K562 (cell line): ENCODE measurements at regions not wholly inside any gene's neighbourhood (a gene's known extent, or its start where the extent isn't known, plus 50 kb on each side); places are given as distances from the start of the nearest gene placed in this dataset.

ENCODE experiments used
- CEBPG ChIP-seq, 3 experiments: fragments of 200-800 bp in 1 of 3; sonication (Bioruptor generic) in 1 of 3; sonication (generic) in 1 of 3; formaldehyde crosslinking in 1 of 3; IDR thresholded peaks in 2 of 3; conservative IDR thresholded peaks in 1 of 3; 2 replicates each; pipeline versions ENCODE4 v1.6.1 to v1.8.0; 2016 to 2022; ENCODE audit warnings: missing compliant biosample characterization in 2 of 3, missing genetic modification characterization in 2 of 3, mild to moderate bottlenecking in 1 of 3, missing genetic modification reagents in 1 of 3
- HMGN3 ChIP-seq: IDR thresholded peaks from 2 replicates; pipeline ENCODE4 v1.6.1; 2011; ENCODE audit warnings: borderline replicate concordance, low read depth, mild to moderate bottlenecking, mixed read lengths, low read length; ENCODE audit not compliant: insufficient read length; ENCODE audit errors: extremely low read depth
- PCBP1 ChIP-seq: fragments of 200-400 bp; formaldehyde crosslinking; IDR thresholded peaks from 2 replicates; pipeline ENCODE4 v1.6.1; 2018; ENCODE audit warnings: mild to moderate bottlenecking, low read depth, low read length; ENCODE audit not compliant: poor library complexity, severe bottlenecking
- RBM22 ChIP-seq: fragments of 200-400 bp; formaldehyde crosslinking; IDR thresholded peaks from 2 replicates; pipeline ENCODE4 v1.6.1; 2018; ENCODE audit warnings: low read length, low read depth; ENCODE audit not compliant: poor library complexity, severe bottlenecking
- TF ChIP-seq, protein P1 (sequence below): IDR thresholded peaks from 3 replicates; pipeline ENCODE4 v1.6.1; 2011; ENCODE audit warnings: borderline replicate concordance, mild to moderate bottlenecking, moderate library complexity; ENCODE audit not compliant: insufficient read length; ENCODE audit errors: extremely low read depth
- TF ChIP-seq, protein P2 (sequence below): fragments of 450-650 bp; conservative IDR thresholded peaks from 2 replicates; pipeline ENCODE4 v1.6.1; 2016; ENCODE audit warnings: missing genetic modification characterization, low read depth, mild to moderate bottlenecking, missing compliant biosample characterization, moderate library complexity

- TF ChIP-seq HMGN3 (no peak), CEBPG (CRISPR knock-in tag; IDR thresholded peaks at IDR 0.05) (no peak), CEBPG (tag; conservative IDR thresholded peaks at IDR 0.05 in 1 of 2, IDR thresholded peaks at IDR 0.05 in 1 of 2) (no peak), PCBP1 (no peak), RBM22 (no peak)
- TF ChIP-seq, protein P1, sequence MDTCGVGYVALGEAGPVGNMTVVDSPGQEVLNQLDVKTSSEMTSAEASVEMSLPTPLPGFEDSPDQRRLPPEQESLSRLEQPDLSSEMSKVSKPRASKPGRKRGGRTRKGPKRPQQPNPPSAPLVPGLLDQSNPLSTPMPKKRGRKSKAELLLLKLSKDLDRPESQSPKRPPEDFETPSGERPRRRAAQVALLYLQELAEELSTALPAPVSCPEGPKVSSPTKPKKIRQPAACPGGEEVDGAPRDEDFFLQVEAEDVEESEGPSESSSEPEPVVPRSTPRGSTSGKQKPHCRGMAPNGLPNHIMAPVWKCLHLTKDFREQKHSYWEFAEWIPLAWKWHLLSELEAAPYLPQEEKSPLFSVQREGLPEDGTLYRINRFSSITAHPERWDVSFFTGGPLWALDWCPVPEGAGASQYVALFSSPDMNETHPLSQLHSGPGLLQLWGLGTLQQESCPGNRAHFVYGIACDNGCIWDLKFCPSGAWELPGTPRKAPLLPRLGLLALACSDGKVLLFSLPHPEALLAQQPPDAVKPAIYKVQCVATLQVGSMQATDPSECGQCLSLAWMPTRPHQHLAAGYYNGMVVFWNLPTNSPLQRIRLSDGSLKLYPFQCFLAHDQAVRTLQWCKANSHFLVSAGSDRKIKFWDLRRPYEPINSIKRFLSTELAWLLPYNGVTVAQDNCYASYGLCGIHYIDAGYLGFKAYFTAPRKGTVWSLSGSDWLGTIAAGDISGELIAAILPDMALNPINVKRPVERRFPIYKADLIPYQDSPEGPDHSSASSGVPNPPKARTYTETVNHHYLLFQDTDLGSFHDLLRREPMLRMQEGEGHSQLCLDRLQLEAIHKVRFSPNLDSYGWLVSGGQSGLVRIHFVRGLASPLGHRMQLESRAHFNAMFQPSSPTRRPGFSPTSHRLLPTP: no peak
- TF ChIP-seq, protein P2, sequence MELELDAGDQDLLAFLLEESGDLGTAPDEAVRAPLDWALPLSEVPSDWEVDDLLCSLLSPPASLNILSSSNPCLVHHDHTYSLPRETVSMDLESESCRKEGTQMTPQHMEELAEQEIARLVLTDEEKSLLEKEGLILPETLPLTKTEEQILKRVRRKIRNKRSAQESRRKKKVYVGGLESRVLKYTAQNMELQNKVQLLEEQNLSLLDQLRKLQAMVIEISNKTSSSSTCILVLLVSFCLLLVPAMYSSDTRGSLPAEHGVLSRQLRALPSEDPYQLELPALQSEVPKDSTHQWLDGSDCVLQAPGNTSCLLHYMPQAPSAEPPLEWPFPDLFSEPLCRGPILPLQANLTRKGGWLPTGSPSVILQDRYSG (tag): no peak
These were observed 1670.2 kb upstream of the PCDH20 start for GRCh38 chr13:63085851-63086250.
